Smooth muscle cell (in vitro differentiated cells): ENCODE measurements at regions not wholly inside any gene's neighbourhood (a gene's known extent, or its start where the extent isn't known, plus 50 kb on each side); places are given as distances from the start of the nearest gene placed in this dataset.
A peak's percentile ranks its signal among the peaks of the same experiment; 100 is the strongest.

ENCODE experiments used
- DNase-seq: peaks from one replicate; lab custom pipeline; 2025; ENCODE audit not compliant: unreplicated experiment; lab: John Stamatoyannopoulos, UW
- H2AFZ ChIP-seq: fragments of 200-600 bp; sonication (generic); 2 replicates; pipeline ENCODE4 v1.6.0; 2016; ENCODE audit warnings: antibody characterized with exemption, low read depth, mild to moderate bottlenecking
- H3F3A ChIP-seq: fragments of 200-600 bp; sonication (generic); 2 replicates; pipeline ENCODE4 v1.6.0; 2017; ENCODE audit warnings: antibody characterized with exemption, low read depth
- H3K27ac ChIP-seq: fragments of 200-600 bp; sonication (generic); 2 replicates; pipeline ENCODE4 v1.5.1; 2016; ENCODE audit warnings: low read depth, mild to moderate bottlenecking
- H3K27me3 ChIP-seq: fragments of 200-600 bp; sonication (generic); 2 replicates; pipeline ENCODE4 v1.6.1; 2016; ENCODE audit warnings: low read depth, mild to moderate bottlenecking
- H3K36me3 ChIP-seq: fragments of 200-600 bp; sonication (generic); 2 replicates; pipeline ENCODE4 v1.5.1; 2016; ENCODE audit warnings: low read depth
- H3K4me1 ChIP-seq: fragments of 200-600 bp; sonication (generic); 2 replicates; pipeline ENCODE4 v1.5.1; 2016; ENCODE audit warnings: low read depth
- H3K4me2 ChIP-seq: fragments of 200-600 bp; sonication (generic); 2 replicates; pipeline ENCODE4 v1.6.0; 2016; ENCODE audit warnings: mild to moderate bottlenecking
- H3K4me3 ChIP-seq: fragments of 200-600 bp; sonication (generic); 2 replicates; pipeline ENCODE4 v1.5.1; 2016; ENCODE audit warnings: mild to moderate bottlenecking
- H3K79me2 ChIP-seq: fragments of 200-600 bp; sonication (generic); 2 replicates; pipeline ENCODE4 v1.6.0; 2016; ENCODE audit warnings: low read depth, mild to moderate bottlenecking
- H3K9ac ChIP-seq: fragments of 200-600 bp; sonication (generic); 2 replicates; pipeline ENCODE4 v1.6.0; 2016; ENCODE audit warnings: low read depth
- H3K9me3 ChIP-seq: fragments of 200-600 bp; sonication (generic); replicated peaks from 2 replicates; pipeline ENCODE4 v1.5.1; 2016; ENCODE audit warnings: low read depth
- H4K20me1 ChIP-seq: fragments of 200-600 bp; sonication (generic); 2 replicates; pipeline ENCODE4 v1.6.0; 2016; ENCODE audit warnings: low read depth
- CTCF ChIP-seq: fragments of 200-600 bp; sonication (generic); IDR thresholded peaks from 2 replicates; pipeline ENCODE4 v1.5.1; 2017; ENCODE audit warnings: borderline replicate concordance, mild to moderate bottlenecking, antibody characterized with exemption; ENCODE audit not compliant: insufficient read depth, poor library complexity, severe bottlenecking
- WGBS: methylation state at CpG from one replicate; pipeline ENCODE4 v1.1.7; 2016; ENCODE audit warnings: low lambda C conversion rate; 5-methylcytosine and 5-hydroxymethylcytosine counted together

- H3F3A ChIP-seq, result no peaks in the 10 kb centered on the region
- H3K27ac ChIP-seq, result no peak overlapping the region
- no peaks in the 10 kb centered on the region for H3K36me3 ChIP-seq
- no peak overlapping the region for H3K4me2 ChIP-seq
- H3K79me2 ChIP-seq, result no peaks in the 10 kb centered on the region
- H3K4me3 ChIP-seq, result no peak overlapping the region
- no peaks in the 10 kb centered on the region for H4K20me1 ChIP-seq
- DNase-seq, result no peak
- no peak overlapping the region for H3K9ac ChIP-seq
- TF ChIP-seq CTCF, result no peak
- peaks cover 13% of the 10 kb centered on the region for H3K4me1 ChIP-seq
- no peaks in the 10 kb centered on the region for H3K9me3 ChIP-seq
- no peak overlapping the region for H2AFZ ChIP-seq
- WGBS, result 83% methylated on average over 4 of the region's 4 CpGs
- H3K27me3 ChIP-seq, result no peaks in the 10 kb centered on the region
Measured at GRCh38 chr5:60546207-60546606, 153.8 kb downstream of the DEPDC1B start.

GRCh38 chr5:60545551-60545950 is 154.4 kb downstream of the DEPDC1B start:
- Histone ChIP-seq H2AFZ (peak overlapping the region; percentile 41), H3K4me3 (no peak overlapping the region), H3K36me3 (no peaks in the 10 kb centered on the region), H3K27me3 (no peaks in the 10 kb centered on the region), H3K27ac (no peak overlapping the region), H4K20me1 (no peaks in the 10 kb centered on the region), H3K4me1 (peaks cover 14% of the 10 kb centered on the region), H3K9ac (no peak overlapping the region), H3K79me2 (no peaks in the 10 kb centered on the region), H3F3A (no peaks in the 10 kb centered on the region), H3K4me2 (no peak overlapping the region), H3K9me3 (no peaks in the 10 kb centered on the region)
- no peak for DNase-seq
- no peak for TF ChIP-seq CTCF
- WGBS, result 71% methylated on average over 3 of the region's 3 CpGs

GRCh38 chr5:60544142-60544541 is 155.8 kb downstream of the DEPDC1B start:
- Histone ChIP-seq H3K36me3 (no peaks in the 10 kb centered on the region), H2AFZ (no peak overlapping the region), H3K4me3 (no peak overlapping the region), H3K9ac (no peak overlapping the region), H3K9me3 (no peaks in the 10 kb centered on the region), H3K4me1 (peaks cover 20% of the 10 kb centered on the region), H3K4me2 (no peak overlapping the region), H4K20me1 (no peaks in the 10 kb centered on the region), H3K79me2 (no peaks in the 10 kb centered on the region), H3K27me3 (no peaks in the 10 kb centered on the region), H3F3A (no peaks in the 10 kb centered on the region), H3K27ac (no peak overlapping the region)
- no peak for TF ChIP-seq CTCF
- 86% methylated on average over 2 of the region's 2 CpGs for WGBS
- no peak for DNase-seq

GRCh38 chr5:60541980-60542379 is 158.0 kb downstream of the DEPDC1B start:
- WGBS, result 26% methylated on average over 2 of the region's 2 CpGs
- H3K9ac ChIP-seq, result peak overlapping the region; percentile 87

More at GRCh38 chr5:60541980-60542379, 158.0 kb downstream of the DEPDC1B start:
- TF ChIP-seq CTCF, result no peak
- Histone ChIP-seq H3K4me3 (no peak overlapping the region), H3K27ac (peak overlapping the region; percentile 97), H3K9me3 (no peaks in the 10 kb centered on the region), H3K36me3 (no peaks in the 10 kb centered on the region), H2AFZ (peak overlapping the region; percentile 15), H3F3A (no peaks in the 10 kb centered on the region), H3K27me3 (no peaks in the 10 kb centered on the region), H3K79me2 (no peaks in the 10 kb centered on the region), H3K4me1 (peaks cover 20% of the 10 kb centered on the region), H3K4me2 (peak overlapping the region; percentile 76), H4K20me1 (no peaks in the 10 kb centered on the region)
- no peak for DNase-seq
